Embryonic facial prominence (tissue), 1 donor: ENCODE measurements at regions not wholly inside any gene's neighbourhood (a gene's known extent, or its start where the extent isn't known, plus 50 kb on each side); places are given as distances from the start of the nearest gene placed in this dataset.

Source experiments
- DNase-seq: peaks from one replicate; pipeline ENCODE4 v3.0.0-alpha.2; 2016; ENCODE audit errors: extremely low spot score

DNA sequence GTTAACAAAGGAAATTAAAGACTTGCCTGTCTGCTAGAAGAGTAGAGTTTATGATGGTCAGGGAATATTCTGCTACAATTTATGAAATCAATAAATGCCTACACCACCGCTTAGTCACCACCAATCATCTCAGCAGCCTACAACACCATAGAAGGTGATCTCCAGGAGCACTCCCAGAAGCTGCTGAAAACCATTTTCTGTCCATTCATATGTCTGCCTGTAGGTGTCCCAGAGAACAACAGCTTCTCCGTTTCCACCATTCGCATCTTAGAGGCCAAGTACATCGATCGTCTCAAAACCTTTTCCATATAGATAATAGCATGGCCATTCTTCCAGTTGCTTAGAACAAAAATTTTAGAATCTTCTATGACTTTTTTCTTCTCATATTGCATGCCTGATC, 303.4 kb downstream of the KCNC2 start:
- no peak for DNase-seq

DNA sequence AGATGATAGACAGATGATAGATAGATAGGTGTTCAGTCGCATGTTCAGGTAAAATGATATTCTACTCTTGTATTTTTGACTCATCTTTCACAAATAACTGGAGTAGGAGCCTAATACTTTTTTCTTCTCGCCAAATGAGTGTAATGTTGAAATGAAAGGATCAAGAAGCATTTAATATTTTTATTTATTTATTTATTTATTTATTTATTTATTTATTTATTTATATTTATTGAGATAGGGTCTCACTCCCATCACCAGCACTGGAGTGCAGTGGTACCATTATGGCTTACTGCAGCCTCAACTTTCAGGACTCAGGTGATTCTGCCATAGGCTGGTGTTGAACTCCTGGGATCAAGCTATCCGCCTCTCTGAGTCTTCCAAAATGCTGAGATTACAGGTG, 298.8 kb downstream of the KCNC2 start:
- DNase-seq = no peak

DNA sequence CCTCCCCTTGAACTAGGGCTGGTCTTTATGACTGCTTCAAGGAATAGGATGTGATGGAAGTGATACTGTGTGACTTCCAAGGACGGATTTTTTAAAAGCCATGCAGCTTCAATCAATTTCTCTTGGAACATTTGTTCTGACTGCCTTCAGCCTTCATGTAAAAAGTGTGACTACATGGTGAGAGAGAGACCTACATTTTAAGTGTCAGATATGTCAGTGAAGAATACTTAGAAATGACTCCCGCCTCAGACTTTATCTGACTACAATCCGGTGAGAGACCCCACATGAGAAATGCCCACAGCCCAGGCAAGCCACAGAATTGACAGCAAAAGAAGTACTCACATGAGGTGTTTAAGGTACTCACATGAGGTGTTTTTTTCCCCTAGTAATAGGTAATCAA, 295.3 kb downstream of the KCNC2 start:
- no peak for DNase-seq

DNA sequence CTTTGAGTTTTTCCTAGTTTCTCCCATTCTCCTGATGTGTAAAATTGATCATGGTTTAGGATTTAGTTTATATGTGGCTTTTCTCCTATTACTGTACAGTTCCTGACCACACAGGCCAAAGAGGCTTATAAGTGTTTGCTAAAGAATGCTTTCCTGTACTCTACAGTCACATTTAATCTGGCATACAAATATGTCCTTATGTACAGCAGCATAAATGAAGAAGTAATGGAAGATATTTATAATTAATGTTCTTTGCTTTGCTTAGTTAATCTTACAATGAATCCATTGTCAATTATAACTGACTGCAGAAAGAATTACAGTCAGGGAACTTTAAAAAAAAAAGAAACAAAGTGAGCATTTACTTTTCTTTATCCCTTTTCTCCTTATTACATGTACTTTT, 293.9 kb downstream of the KCNC2 start:
- no peak for DNase-seq

DNA sequence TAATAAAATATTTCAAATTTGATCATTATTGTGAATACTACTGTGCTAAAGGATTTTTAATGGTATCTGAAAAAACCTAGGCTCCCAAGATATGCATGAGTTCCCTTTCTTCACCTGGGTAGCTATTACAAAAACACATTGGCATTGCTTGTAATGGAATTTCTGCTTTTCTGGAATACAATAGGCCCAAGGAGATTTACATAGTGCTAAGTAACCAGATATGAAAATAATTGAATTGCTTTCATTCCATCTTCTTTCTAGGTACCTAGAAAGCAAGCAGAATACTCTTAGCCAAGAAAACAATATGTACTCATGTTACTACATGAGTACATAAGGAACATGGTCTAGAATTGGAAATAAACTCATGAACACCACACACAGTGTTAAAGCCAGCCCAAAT, 291.9 kb downstream of the KCNC2 start:
- DNase-seq = no peak

DNA sequence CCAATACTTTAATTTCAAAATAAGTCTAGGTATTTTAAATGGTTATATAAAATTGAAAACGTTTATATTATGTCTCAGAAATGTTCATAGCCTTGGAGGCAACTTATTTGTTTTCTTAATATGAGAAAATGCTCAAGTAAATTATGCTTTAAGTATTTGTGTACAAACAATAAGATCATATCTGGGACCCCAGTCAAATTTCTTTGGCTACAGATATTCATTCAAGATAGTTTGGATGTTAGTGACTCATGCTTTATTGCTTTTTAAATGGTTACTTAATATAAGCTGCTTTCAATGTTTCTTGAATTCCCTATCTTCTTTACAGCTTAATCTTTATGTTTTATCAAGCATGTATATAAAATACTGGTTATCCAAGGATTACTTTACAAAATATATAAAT, 291.3 kb downstream of the KCNC2 start:
- DNase-seq = no peak

DNA sequence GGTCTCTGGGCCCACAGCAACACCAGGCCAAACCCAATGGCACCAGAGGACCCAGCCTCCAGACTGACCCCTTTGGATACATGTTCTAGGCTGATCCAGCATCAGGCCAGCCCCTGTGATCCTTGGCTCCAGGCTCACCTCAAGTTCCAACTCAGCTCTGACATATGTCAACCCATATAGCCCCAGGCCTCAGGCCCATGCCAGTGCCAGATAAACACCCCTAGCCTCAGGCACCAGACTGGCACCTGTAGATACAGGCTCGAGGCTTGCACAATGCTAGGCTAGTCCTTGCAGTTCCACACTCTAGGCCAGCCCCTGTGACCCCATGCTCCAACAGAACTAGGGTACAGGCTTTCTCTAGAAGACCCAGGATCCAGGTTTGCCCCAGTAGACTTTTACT, 287.5 kb downstream of the KCNC2 start:
- no peak for DNase-seq

DNA sequence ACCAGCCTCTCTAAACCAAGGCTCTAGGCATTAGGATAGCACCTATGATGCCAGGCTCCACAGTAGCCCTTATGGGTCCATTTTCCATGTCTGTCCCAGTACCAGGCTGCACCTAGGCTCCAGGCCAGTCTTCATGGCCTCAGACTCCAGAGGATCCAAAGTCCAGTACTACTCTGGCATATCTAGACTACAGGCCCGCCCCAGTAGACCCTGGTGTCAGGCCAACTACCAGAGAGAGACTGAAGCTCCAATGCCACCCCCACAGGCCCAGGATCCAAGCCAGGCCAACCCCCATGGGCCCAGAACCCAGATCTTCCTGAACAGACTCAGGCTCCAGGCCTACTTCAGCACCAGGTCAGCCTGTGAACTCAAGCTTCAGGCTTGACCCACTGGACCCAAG, 287.0 kb downstream of the KCNC2 start:
- DNase-seq = no peak

DNA sequence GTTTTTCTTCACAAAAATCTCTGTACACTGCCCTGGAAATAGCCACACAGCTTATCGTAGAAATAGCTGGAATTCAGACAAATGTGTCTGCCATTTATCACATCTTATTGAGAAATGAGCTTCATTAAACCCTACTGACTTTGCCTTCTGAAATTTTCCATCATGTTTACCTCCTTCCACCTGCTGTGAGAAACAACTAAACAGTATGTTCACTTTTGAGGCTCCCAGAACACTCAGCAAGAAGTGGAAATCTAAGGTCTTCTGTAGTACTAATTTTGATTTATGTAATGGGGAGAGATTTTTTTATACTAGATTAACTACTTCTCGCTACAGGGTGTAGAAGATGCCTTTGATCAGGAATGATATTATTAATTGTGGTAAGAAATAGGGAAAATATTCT, 268.0 kb downstream of the KCNC2 start:
- DNase-seq = no peak

DNA sequence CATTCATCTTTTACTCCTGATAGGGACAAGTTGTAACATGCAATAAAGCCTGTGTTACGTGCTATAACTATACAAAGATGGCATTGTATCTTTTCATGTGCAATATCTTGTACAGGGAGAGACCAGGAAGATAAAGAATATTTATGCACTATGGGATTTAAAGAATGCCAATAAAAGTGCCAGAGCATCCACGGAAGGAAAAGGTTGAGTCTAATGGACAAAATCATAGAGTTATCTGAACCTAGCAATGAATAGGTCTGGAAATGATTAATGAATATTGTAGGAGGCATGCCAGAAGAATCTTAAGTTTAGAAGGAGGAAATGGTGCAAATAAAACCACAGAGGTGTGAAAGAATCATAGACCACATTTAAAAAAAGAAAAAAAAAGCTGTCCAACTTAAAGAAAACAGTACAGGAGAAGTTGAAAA, 263.9 kb downstream of the KCNC2 start:
- no peak for DNase-seq

DNA sequence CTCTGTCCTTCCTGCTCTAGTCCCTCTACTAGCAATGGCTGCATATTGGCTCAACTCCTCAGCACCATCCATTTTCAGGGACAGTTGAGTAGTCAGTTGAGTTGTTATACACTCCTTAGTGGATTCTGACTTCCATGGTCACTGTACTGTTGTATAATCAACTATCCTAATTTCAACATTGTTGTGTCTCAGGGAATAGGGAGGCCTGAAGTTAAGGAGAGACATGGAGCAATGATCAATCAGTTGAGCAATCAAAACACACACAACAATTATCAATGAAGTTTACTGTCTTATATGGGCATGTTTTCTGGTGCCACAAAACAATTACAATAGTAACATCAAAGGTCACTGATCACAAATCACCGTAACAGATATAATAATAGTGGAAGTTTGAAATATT, 255.9 kb downstream of the KCNC2 start:
- no peak for DNase-seq

DNA sequence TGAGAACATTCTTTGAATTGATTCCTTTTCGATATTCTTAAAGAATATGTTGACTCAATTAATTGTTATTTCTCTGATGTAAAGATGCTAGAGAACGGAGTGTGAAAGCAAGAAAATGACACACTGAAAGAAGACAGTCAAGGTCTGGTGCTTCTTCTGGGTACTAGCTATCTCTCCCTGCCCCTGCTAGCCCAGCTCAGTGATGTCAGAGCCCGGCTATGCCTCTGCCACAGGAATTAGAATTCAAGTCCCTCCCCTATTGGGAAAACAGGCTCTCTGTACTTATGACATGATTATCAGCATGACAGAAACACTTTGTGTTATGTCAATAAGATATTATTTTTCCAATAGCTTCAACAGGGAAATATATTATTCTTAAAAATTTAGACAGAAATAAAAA, 252.4 kb downstream of the KCNC2 start:
- DNase-seq = no peak

DNA sequence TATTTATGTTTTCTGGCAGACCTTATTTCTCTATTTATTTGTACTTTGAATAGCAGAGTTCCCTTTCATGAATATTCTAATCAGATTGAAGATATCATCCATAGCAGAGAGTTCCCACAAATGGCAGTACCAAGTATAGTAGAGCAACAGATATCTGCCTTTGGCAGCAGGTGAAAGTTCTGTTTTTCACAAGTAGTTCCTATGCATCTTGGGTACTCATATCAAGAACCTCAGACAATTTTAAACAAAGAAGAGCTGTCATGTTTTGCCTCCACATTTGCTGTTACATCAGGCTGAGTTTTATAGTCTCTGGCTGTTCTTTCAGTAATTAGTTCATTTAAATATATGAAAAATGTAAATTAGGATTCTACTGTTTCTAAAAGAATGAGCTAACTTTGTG, 252.0 kb downstream of the KCNC2 start:
- no peak for DNase-seq

DNA sequence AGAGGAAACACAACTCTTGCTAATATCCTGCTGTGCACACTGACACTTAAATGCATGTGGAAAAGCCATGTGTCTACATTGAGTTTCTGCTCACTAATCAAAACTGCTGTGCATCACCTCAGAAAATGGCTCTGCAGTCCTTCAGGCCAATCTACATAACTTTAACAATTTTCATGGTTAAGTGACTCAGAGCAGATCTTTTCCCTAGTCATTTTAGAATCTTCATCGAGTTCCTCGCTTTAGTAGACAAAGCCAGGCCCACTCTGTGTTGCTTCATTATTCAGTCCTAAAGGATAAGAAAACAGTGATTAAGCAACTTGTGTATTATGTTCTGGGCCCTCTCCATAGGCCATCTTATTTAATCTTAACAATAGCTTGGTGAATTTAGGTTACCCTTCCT, 250.0 kb downstream of the KCNC2 start:
- no peak for DNase-seq

DNA sequence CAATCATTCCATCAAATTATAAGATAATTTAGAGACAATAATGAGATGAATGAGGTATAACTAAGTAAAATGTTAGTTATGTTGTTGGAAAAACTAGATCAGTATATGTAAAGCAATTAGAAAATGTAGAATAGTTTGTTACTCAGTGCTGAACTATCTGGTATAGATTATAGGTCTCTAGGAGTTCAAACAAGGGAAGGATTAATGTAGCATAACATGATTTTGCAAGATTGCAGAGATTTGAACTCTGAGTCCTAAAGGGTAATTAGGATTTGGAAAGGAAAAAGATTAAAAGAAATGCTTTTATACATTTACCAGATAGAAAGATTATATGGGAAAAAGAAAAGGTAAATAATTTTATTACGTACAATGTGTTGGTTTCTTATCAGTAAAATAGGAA, 246.3 kb downstream of the KCNC2 start:
- no peak for DNase-seq

DNA sequence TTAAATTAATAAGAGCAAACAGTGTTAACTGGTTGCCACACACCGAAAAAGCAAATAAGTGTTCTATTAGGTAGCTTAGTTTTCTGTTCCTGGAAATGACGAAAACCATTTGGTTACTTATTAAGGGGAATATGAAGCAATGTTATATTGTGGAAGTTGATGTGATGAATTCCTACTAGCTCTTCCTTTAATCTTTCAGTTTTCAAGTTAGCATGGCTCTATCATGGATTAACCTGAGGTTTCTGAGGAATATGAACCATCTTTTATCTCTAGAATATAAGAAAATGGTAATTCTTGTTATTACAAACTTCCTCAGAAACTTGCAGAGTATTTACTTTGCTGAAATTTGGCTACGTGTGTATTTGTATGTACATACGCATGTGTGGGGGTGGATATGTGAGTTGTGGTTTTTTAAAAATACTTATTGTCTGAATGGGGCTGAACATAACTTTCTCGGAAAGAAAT, 245.7 kb downstream of the KCNC2 start:
- no peak for DNase-seq

DNA sequence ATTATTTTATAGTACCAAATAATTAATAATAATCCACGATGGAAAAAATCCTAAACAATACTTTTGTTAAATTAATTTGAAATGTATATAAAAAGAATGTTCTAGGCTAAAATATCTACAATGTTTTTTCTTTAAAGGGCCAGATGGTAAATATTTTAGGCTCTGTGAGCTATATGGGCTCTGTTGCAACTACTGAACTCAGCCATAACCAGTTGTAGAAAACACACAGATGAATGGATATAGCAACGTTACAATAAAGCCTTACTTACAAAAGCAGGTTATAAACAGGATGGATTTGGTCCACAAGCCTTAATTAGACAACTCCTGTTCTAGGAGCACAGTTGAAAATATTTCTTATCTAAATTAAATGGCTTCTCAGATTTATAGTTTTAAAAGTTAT, 245.2 kb downstream of the KCNC2 start:
- DNase-seq = no peak

DNA sequence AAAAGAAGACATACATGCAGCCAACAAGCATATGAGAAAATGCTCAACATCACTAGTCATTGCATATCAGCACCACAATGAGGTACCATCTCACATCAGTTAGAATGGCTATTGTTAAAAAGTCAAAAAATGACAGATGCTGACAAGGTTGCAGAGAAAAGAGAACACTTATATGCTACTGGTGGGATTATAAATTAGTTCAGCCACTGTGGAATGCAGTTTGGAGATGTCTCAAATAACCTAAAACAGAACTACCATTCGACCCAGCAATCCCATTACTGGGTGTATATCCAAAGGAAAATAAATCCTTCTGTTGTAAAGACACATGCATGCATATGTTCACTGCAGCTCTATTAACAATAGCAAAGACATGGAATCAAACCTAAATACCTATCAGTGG, 238.4 kb downstream of the KCNC2 start:
- DNase-seq = no peak

DNA sequence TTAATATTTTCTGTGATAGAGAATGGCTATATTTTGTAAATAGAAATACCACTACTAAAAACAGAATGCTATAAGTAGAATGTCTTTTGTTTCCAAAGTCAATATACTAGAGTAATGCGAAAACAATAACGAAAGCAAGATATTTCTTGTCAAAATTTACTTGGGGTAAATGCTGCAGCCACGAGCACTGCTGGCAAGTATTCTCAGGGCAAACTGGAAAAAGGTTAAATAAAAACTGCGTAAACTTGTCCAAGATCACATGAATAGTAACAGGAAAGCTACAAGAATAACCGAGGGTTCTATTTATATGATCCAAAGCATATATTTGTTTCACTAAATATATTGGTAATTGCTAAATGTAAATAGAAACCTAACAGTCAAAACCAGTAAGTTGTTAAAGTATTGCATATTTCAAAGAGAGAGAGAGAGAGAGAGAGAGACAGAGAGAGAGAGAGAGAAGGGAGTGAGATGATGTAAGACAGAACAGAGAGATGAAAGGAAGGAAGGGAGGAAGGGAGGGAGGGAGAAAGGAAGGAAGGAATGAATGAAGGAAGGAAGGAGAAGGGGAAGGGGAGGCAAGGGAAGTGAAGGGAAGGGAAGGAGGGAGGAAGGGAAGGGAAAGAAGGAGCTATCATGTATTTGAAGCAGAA, 231.7 kb downstream of the KCNC2 start:
- DNase-seq = no peak

DNA sequence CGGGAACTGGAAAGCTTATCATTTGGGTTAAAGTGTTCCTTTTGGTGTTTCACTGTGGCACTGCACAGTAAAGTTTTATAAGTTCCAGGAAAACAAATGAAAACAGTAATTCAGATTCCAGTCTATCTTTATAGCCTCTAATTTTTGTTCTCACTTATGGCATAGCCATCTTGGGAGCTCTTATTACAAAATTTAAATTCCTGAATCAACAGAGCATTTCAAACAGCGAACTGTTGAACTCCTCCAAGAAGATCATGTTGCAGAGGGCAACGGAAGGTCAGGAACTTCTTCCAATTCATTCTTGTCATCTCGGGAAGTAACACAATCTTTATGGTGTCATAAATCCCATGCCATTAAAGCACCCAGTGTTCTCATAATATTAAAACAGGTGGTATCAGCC, 229.1 kb downstream of the KCNC2 start:
- DNase-seq = no peak

DNA sequence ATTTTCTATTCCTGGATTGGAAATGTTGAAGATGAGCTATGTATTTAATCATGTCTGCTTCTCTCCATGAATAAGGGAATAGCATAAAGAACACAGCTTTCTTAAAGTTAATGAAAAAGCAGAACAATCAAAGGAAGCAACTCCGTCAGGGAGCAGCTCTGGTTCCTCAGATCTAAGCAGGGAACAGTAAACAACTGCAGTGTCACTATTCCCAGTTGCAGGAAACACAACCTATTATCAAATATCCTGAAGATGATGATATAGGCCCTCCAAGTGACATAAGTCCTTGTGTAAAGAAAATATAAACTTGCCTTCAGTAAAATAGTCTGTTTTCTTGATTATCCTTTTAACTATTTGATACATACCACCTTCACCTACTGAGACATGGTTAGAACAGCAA, 228.1 kb downstream of the KCNC2 start:
- DNase-seq = no peak

DNA sequence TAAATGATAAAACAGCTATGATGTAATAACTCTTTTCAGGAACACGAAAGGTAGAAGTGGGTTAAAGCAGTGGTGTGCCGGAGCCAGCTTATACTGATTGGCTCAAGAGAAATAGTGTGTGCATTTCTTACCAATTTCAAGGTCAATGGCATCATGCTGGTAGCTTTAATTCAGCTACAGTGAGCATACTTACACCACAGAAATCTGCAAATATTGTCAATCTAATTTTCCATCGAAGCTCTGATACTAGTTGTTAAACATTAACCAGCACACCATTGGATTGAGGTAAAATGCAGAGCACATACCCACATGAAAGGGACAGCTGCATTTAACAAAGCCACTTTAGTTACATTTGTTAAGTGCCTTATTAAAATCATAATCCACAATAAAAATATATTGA, 225.7 kb downstream of the KCNC2 start:
- no peak for DNase-seq

DNA sequence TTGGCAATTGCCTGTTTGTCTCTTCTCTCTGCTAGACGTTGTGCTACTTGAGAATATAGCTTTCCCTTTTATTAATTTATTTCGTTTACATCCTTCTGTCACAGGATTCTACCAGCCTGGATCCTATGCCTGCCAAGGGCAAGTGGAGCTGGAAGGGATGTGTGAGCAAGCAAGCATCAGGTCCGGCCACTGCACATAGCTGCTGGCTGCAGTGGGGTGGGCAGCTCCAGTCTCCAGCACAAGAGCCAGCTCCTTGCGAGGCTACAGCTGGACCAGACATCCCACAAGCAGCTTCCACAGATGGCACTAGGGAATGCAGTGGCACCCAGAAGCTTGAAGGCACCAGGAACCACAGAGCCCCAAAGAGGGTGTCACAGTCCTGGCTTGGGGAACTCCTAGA, 225.0 kb downstream of the KCNC2 start:
- DNase-seq = no peak

DNA sequence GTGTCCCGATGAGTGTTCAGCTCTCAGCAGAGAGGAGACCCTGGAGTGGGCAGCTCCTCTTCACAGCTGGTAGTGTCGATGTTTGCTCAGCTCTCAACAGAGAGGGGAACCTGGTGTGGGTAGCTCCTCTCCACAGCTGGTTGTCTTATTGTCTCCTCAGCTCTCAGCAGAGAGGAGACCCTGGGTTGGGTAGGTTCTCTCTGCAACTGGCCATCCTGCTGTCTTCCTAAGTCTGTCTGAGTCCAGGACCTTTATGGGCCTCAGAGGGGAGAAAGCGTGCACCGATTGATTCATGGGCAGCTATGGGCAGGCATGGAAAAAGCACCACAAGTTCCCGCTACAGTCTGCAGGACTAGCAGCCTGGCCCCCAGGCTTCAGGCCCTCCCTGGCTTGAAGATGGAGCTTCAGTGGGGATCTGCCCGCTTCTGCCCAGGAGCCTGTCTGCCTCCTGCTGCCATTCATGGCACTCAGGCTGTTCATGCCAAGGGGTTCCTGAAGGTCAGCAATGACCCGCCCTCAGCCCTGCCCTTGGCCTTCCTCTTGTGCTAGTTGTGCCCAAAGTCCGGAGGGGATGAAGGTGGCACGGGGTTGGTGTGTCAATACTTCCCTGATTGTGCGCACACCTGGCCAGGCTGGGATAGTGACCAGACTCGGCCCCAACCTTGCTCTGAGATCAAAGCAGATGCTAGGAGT, 224.2 kb downstream of the KCNC2 start:
- no peak for DNase-seq
